MM.1S (cell line): ENCODE measurements at regions not wholly inside any gene's neighbourhood (a gene's known extent, or its start where the extent isn't known, plus 50 kb on each side); places are given as distances from the start of the nearest gene placed in this dataset.

Experiments used
- DNase-seq: peaks from one replicate; pipeline ENCODE4 v3.0.0-alpha.2; 2015
- H2AFZ ChIP-seq: fragments of 300-600 bp; sonication (generic); 2 replicates; pipeline ENCODE4 v1.6.0; 2016; ENCODE audit warnings: antibody characterized with exemption, low read length
- H3F3A ChIP-seq: fragments of 300-600 bp; sonication (generic); 2 replicates; pipeline ENCODE4 v1.6.1; 2016; ENCODE audit warnings: mild to moderate bottlenecking, antibody characterized with exemption, low read length, moderate library complexity, mixed read lengths; ENCODE audit not compliant: insufficient read depth
- H3K27ac ChIP-seq: fragments of 300-600 bp; sonication (generic); 2 replicates; pipeline ENCODE4 v1.5.1; 2016; ENCODE audit warnings: mild to moderate bottlenecking, low read length
- H3K27me3 ChIP-seq: fragments of 300-600 bp; sonication (generic); replicated peaks from 2 replicates; pipeline ENCODE4 v1.6.0; 2016; ENCODE audit warnings: low read length; ENCODE audit not compliant: insufficient read depth
- H3K36me3 ChIP-seq: fragments of 300-600 bp; sonication (generic); replicated peaks from 2 replicates; pipeline ENCODE4 v1.6.1; 2016; ENCODE audit warnings: mild to moderate bottlenecking, low read length, mixed read lengths; ENCODE audit not compliant: insufficient read depth
- H3K4me1 ChIP-seq: fragments of 300-600 bp; sonication (generic); 2 replicates; pipeline ENCODE4 v1.6.1; 2016; ENCODE audit warnings: low read length, mixed read lengths
- H3K4me2 ChIP-seq: fragments of 300-600 bp; sonication (generic); 2 replicates; pipeline ENCODE4 v1.6.0; 2016; ENCODE audit warnings: low read depth, low read length
- H3K4me3 ChIP-seq: fragments of 300-600 bp; sonication (generic); 2 replicates; pipeline ENCODE4 v1.5.1; 2016; ENCODE audit warnings: low read length, mixed read lengths
- H3K79me2 ChIP-seq: fragments of 300-600 bp; sonication (generic); 2 replicates; pipeline ENCODE4 v1.6.1; 2016; ENCODE audit warnings: mixed run types, low read length, mixed read lengths
- H3K9ac ChIP-seq: fragments of 300-600 bp; sonication (generic); 2 replicates; pipeline ENCODE4 v1.6.1; 2016; ENCODE audit warnings: low read length, mixed read lengths
- H3K9me2 ChIP-seq: fragments of 300-600 bp; sonication (generic); replicated peaks from 2 replicates; pipeline ENCODE4 v1.6.1; 2016; ENCODE audit warnings: mild to moderate bottlenecking, low read length, mixed read lengths; ENCODE audit not compliant: insufficient read depth
- H3K9me3 ChIP-seq: fragments of 300-600 bp; sonication (generic); replicated peaks from 2 replicates; pipeline ENCODE4 v1.6.1; 2016; ENCODE audit warnings: mild to moderate bottlenecking, low read length, mixed read lengths; ENCODE audit not compliant: insufficient read depth
- H4K20me1 ChIP-seq: fragments of 300-600 bp; sonication (generic); 2 replicates; pipeline ENCODE4 v1.6.1; 2016; ENCODE audit warnings: mild to moderate bottlenecking, low read length, moderate library complexity, mixed read lengths; ENCODE audit not compliant: insufficient read depth
- EZH2 ChIP-seq: fragments of 300-600 bp; sonication (generic); optimal IDR thresholded peaks from 2 replicates; pipeline ENCODE3; 2017; ENCODE audit warnings: low read depth, mild to moderate bottlenecking, antibody characterized with exemption, low read length, mixed read lengths
- EZH2phosphoT487 ChIP-seq: fragments of 300-600 bp; sonication (generic); IDR thresholded peaks from 2 replicates; pipeline ENCODE4 v1.6.1; 2018; ENCODE audit warnings: antibody characterized with exemption, low read length
- TF ChIP-seq, protein P1 (sequence below): fragments of 300-600 bp; sonication (generic); IDR thresholded peaks from 2 replicates; pipeline ENCODE4 v1.5.1; 2016; ENCODE audit warnings: antibody characterized with exemption, low read length, mixed read lengths

DNA sequence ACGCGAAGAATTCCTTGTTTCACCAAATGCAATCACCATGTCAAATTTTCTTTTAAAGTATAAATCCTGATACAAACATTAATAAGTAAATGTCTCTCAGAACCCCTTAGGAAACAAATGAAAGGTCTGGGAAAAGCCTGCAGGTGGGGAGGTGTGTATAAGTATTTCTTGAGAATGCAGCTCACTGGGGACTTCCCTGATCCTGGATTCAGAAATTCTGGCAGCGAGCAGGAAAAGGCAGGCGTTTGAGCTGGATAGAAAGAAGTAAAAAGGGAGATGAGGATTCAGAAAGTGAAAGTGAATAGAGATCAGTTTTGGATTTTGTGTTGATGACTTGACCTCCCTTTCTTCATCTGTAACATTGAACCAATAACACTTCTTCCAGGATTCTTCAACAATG is 68.3 kb upstream of the CTSC start:
- Histone ChIP-seq H3K27me3 (no peaks in the 10 kb centered on the region), H3K4me1 (no peaks in the 10 kb centered on the region), H3K9ac (no peak overlapping the region), H3K9me3 (no peaks in the 10 kb centered on the region), H3K9me2 (no peaks in the 10 kb centered on the region), H3K4me3 (no peak overlapping the region), H3K4me2 (no peak overlapping the region), H2AFZ (no peak overlapping the region), H4K20me1 (no peaks in the 10 kb centered on the region), H3K79me2 (no peaks in the 10 kb centered on the region), H3K27ac (no peak overlapping the region), H3F3A (no peaks in the 10 kb centered on the region), H3K36me3 (no peaks in the 10 kb centered on the region)
- TF ChIP-seq EZH2phosphoT487 (no peak), EZH2 (no peak)
- TF ChIP-seq, protein P1, sequence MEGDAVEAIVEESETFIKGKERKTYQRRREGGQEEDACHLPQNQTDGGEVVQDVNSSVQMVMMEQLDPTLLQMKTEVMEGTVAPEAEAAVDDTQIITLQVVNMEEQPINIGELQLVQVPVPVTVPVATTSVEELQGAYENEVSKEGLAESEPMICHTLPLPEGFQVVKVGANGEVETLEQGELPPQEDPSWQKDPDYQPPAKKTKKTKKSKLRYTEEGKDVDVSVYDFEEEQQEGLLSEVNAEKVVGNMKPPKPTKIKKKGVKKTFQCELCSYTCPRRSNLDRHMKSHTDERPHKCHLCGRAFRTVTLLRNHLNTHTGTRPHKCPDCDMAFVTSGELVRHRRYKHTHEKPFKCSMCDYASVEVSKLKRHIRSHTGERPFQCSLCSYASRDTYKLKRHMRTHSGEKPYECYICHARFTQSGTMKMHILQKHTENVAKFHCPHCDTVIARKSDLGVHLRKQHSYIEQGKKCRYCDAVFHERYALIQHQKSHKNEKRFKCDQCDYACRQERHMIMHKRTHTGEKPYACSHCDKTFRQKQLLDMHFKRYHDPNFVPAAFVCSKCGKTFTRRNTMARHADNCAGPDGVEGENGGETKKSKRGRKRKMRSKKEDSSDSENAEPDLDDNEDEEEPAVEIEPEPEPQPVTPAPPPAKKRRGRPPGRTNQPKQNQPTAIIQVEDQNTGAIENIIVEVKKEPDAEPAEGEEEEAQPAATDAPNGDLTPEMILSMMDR: no peak
- DNase-seq: no peak

DNA sequence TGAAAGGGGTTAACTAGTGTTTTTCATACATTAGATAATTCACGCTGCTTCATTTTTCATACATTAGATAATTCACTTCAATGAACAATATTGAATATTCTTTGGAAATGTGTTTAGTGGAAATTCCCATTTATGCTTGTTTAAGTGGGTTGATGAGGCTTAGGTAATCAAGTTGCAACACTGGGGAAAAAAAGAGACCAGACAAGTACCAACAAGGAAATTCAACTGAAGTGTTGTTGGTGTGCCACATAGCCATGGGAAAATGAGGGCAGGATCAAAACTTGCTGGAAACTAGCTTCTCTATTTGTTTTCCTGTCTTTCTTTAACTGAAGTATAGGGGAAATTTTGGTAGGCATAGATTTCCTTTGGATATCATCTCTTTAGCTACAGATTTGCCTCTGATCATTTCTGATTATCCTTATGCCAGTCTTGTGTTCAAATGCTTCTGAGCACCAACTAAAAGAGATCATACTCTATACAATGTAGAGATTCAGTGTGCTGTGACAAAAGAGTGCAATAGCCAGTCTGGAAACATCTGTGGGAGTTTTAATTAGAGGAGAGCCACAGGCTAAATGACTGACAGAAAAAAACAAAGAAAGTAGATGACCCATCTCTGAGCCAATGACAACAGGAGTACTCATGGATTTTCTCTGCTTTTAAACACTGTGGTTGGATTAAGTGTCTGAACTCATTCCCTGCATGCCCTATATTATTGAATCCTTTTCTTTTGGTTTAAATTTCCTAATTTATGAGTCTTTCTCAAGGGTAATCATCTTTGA is 67.6 kb upstream of the CTSC start:
- H3K4me1 ChIP-seq: no peaks in the 10 kb centered on the region
- no peaks in the 10 kb centered on the region for H3F3A ChIP-seq
- H2AFZ ChIP-seq: no peak overlapping the region
- no peak overlapping the region for H3K4me3 ChIP-seq
- DNase-seq: no peak
- no peak overlapping the region for H3K27ac ChIP-seq
- H3K4me2 ChIP-seq: no peak overlapping the region
- H3K79me2 ChIP-seq: no peaks in the 10 kb centered on the region
- no peaks in the 10 kb centered on the region for H3K27me3 ChIP-seq
- H3K9ac ChIP-seq: no peak overlapping the region
- H3K9me2 ChIP-seq: no peaks in the 10 kb centered on the region
- no peaks in the 10 kb centered on the region for H3K9me3 ChIP-seq
- H4K20me1 ChIP-seq: no peaks in the 10 kb centered on the region
- TF ChIP-seq EZH2 (no peak), EZH2phosphoT487 (no peak)
- TF ChIP-seq, protein P1: no peak
- no peaks in the 10 kb centered on the region for H3K36me3 ChIP-seq

DNA sequence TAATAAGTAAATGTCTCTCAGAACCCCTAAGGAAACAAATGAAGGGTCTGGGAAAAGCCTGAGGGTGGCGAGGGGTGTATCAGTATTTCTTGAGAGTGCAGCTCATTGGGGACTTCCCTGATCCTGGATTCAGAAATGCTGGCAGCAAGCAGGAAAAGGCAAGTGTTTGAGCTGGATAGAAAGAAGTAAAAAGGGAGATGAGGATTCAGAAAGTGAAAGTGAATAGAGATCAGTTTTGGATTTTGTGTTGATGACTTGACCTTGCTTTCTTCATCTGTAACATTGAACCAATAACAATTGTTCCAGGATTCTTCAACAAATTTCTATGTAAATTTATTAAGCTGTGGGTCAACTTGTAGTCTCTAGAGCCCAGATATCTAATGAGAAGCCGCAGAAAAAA is 66.9 kb upstream of the CTSC start:
- Histone ChIP-seq H3K4me3 (no peak overlapping the region), H3K4me1 (no peaks in the 10 kb centered on the region)

More for the DNA sequence above, 66.9 kb upstream of the CTSC start:
- H3F3A ChIP-seq: no peaks in the 10 kb centered on the region
- H3K9me2 ChIP-seq: no peaks in the 10 kb centered on the region
- no peak overlapping the region for H3K4me2 ChIP-seq
- no peak overlapping the region for H2AFZ ChIP-seq
- no peak for DNase-seq
- no peaks in the 10 kb centered on the region for H3K27me3 ChIP-seq
- H3K9me3 ChIP-seq: no peaks in the 10 kb centered on the region
- H3K36me3 ChIP-seq: no peaks in the 10 kb centered on the region
- TF ChIP-seq, protein P1: no peak
- TF ChIP-seq EZH2phosphoT487 (no peak), EZH2 (no peak)
- no peak overlapping the region for H3K27ac ChIP-seq
- no peaks in the 10 kb centered on the region for H4K20me1 ChIP-seq
- no peaks in the 10 kb centered on the region for H3K79me2 ChIP-seq
- H3K9ac ChIP-seq: no peak overlapping the region
